CMK (cell line): ENCODE measurements at regions not wholly inside any gene's neighbourhood (a gene's known extent, or its start where the extent isn't known, plus 50 kb on each side); places are given as distances from the start of the nearest gene placed in this dataset.

ENCODE experiments used
- DNase-seq: peaks from one replicate; pipeline ENCODE4 v3.0.0-alpha.2; 2010; ENCODE audit warnings: low read depth

DNA sequence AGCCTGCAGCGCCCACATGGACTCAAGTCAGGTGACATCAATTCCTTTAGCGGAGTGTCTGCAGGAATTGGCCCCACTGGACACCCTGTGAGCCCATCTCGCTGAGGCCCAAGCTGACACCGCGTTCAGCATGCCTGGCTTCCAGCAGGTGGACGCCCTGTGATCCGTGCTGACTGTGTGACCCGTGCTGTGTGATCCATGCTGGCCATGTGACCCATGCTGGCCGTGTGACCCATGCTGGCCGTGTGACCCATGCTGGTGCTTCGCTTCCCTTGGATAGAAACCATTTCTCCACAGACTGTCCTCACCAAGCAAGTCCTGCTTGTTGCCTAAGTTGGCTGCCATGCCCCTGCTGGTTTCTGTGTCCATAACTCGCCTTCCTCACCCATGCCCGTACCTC, 392.1 kb downstream of the BRD1 start:
- DNase-seq, result no peak

DNA sequence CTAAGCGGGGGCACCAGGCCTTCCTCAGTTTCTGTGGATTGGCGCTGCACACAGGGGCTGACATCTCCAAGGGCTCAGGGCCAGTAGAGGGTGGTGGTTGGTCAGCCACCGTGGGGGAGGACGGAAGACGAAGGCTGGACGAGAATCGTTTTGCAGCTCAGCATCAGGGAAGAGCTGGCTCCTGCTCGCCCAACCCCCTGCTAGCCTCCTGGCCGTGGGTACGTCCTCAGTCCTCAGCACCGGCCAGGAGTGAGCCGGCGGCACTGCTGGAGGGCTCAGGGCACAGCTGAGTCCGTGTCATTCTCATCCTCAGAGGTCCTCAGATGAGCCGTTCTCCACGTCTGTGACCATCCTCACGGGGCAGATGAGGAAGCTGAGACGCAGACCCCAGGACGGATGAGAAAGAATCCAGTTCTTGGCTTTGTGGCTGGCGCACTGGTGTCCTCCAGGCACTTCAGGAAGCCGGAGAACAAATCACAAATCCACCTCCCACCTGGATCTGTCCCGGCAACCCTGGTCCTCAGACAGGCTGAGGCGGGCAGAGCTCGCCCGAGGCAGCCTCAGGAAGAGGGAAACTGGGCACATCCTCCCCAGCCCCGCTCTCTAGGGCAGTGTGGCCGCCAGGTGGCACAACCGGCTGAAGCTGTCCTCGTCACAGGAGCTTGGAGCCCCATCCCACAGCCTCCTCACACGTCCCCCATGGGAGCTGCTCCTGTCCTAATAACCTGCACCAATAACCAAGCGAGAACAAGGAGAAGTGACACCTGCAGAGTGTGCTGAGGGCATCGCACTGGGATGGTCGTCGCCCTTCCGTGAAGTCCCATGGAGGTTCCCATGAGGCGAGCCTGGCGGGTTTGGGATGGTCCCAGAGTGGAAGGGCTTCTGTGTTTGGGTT, 393.7 kb downstream of the BRD1 start:
- no peak for DNase-seq

DNA sequence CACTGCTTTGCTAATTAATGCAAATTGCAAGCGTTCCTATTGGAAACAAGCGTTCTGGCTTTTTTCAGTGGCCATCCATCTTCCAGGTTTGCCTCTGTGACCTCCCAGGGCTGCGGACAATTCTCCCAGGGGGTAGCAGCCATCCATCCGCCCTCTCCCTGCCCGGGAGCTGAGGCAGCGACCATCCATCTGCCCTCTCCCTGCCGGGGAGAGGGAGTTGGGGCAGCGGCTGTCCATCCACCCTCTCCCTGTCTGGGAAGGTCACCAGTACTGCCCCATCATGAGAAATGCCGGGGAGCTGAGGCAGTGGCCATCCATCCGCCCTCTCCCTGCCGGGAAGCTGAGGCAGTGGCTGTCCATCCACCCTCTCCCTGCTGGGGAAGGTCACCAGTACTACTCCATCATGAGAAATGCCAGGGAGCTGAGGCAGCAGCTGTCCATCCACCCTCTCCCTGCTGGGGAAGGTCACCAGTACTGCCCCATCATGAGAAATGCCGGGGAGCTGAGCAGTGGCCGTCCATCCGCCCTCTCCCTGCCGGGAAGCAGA, 394.7 kb downstream of the BRD1 start:
- no peak for DNase-seq

DNA sequence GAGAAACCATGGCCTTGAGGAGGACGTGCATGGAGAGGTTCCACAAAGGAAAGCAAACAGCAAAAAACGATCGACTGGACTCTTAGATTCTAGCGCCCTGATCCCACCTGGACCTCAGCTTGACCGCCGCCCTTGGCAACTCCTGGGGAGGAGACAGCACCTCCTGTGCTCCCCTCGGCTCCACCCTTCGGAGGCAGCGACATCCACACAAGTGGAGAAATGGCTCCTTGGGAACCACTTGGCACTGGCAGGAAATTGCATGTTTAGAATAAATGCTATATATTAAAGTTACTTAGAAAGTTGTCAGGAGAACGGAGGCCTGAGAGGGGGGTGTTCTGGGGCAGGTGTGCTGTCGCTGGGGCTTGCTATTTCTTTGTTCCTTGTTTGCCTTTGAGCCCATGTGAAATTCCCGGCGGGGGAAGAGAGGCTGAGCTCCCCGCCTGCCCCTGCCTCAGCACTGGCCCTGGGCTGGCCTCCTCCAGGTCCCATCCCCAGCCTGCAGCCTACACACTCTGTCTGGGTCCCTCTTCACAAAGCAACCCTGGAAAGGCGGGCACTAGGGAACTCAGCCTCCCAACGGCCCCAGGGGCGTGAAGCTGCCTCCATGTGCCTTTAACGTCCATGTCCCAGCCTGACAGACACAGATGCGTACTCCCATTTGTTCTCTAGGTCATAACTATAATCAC, 395.3 kb downstream of the BRD1 start:
- no peak for DNase-seq

DNA sequence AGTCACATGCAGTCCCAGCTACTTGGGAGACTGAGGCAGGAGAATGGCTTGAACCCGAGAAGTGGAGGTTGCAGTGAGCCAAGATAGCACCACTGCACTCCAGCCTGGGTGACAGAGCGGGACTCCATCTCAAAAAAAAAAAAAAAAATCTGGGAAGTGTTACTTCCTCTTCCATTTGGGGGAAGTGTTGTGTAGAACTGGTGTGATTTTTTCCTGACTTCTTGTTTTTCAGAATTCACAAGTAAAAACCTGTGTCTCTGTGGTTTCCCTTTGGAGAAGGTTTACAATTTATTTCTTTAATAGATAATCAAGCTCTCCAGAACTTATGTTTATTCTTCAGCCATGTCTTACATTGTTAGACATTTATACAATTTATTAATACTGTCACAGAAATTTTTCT, 396.1 kb downstream of the BRD1 start:
- DNase-seq, result no peak

DNA sequence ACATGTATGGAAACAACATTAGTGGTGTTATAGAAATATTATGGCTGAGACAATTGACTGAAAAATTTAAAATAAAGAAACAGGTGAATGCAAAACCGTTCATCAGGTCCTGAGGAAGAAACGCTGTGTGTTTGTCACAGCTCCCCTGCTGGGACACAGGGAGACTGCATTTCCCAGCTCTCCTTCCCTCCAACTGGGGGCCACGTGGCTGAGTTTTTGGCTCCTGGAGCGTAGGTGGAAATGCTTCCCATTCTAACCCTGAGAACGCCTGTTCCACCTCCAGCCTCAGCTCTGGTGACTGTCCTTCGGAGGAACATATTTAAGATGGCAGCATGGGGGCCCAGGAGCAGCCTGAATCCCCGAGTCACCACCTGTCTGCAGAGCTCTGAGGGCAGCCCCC, 398.6 kb downstream of the BRD1 start:
- no peak for DNase-seq

DNA sequence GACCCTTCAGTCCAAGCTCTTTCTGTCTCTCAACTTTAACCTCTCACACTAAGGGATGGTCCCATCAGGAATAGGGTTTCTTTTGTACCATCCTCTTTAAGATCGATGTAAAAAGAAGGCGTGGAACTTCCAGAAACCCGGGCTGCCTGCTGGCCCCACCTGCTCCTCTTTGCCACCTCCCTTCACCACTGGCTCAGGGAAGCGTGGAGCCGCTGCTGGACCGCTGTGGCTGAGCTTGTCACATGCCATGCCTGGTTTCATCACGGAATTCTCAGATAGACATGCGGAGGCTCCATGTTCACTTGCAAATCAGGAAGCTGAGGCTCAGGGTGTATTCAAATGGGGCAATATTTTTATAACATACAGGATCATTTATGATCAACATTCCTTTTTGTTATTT, 399.7 kb downstream of the BRD1 start:
- no peak for DNase-seq

DNA sequence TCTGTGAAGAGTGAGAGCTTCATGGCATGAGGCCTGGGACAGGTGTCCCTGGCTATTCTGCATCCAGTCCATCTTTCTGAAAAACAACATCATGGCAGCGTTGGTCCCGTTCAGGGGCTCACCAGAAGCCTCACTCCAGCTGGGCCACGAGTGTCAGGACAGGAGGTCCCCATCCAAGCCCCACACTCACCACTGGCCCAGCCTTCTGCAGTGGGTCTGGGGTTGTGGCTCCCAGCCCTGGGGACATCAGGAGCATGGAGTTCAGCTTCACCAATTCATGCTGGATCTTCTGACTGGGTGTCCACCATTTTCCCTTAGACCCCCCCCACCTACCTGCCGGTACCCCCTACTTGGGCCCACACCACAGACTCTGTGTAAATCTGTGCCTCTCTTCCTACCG, 400.3 kb downstream of the BRD1 start:
- DNase-seq, result no peak

DNA sequence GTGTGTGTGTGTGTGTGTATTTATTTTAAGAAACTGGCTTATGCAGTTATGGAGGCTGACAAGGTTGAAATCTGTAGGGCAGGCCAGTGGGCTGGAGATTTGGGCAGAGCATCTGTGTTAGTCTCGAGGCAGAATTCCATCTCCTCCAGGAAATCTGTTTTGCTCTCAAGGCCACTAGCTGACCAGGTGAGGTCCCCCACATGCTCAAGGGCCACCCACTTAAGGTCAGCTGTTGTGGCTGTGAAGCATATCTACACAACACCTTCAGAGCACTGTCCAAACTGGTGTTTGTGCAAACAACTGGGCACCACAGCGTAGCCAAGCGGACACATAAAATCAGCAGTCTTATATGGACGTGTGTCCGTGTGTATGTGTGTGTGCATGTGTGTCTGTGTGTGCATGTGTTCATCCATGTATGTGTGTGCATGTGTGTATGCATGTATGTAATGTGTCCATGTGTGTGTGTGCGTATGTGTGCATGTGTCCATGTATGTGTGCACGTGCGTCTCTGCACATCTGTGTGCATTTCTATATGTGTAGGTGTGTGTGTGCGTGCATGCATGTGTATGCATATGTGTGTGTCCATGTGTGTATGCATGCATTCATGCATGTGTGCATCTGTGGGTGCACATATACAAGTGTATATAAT, 400.9 kb downstream of the BRD1 start:
- no peak for DNase-seq

DNA sequence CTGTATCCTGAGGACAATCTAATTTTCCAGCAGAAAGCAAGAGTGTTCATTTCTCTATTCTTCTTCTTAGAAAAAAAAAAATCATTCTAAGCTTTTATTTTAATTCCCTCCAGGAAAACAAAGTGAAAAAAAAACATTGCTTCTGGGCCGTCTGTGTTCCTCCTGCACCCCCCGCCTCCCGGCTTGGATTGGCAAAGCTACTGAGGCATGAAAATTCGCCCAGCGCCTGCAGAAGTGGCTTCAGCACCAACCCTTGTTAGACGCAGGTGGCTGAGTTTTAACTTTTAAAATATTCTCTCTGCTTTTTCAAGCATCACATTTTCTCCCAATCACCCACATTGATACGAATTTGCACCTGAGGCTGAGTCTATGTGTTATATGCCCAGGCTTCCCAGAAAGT, 401.6 kb downstream of the BRD1 start:
- DNase-seq, result no peak

DNA sequence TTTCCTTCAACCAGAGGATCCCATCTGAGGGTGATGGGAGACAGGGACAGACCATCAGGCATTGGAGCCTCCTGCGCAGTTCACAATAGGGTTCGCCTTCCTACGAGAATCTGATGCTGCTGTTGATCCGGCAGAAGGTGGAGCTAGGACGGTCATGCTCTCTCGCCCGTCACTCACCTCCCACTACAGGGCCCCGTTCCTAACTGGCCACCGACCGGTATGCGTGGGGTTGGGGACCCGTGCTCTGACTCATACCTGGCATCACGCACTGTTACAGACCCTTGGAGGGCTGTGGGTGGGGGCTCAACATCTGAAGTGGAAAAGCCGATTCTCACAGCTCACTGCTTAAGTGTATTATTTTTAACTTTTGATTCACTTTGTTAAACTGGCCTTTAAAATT, 402.3 kb downstream of the BRD1 start:
- DNase-seq, result no peak

DNA sequence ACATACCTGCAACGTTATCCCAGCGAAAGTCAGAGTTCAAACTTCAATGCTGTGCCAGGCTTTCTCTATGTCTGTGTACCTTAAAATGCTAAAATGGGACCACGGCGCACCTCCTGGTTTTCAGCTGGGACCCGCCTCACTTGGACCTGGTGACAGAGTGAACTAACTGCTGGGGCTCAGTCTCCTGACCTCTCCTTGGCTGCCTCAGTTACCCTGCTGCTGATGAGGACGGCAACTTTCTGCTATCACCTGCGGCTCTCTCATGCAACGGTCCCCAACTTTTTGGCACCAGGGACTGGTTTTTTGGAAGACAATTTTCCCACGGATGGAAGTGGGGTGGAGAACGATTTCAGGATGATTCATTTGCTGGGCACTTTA, 402.8 kb downstream of the BRD1 start:
- no peak for DNase-seq

DNA sequence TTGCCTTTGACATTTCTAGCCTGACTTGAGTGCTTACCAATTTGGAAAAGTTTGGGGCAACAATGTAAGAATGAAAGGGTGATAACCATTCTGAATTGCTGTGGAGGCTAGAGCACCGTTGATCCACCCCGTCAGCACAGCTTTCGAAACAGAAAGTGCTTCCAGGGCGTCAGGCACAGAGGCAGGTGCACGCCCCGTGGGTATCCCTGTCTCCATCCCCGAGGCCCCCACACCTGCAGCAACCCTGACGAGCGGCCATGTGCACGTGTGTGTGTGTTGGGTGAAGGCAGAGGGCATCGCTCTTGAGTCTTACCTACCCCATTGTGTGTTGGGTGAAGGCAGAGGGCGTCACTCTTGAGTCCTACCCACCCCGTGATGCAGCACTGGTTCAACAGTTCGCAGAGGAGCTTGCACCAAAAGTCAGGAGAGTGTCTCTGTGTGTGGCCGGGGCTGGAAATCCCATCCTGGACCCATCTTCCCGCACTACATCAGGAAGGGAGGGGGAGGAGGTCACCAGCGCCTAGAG, 404.5 kb downstream of the BRD1 start:
- DNase-seq, result no peak

DNA sequence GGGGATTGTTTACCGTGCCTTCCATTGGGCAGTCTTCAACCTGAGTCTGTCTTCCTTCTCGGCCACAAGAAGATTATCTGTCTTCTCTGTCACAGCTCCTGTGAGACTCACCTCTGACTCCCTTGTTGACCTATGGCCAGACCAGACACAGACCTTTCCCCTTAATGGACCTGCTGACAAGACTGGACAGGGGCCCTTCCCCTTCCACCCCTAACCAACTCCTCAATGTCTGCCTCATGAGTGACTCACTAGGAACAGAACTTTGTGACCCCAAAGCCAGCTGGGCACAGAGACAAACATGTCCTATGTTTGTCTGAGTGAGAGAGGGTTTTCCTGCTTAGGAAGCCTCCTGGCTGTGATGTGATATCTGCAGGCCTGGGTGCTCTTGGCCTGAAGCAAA, 405.0 kb downstream of the BRD1 start:
- DNase-seq, result no peak

DNA sequence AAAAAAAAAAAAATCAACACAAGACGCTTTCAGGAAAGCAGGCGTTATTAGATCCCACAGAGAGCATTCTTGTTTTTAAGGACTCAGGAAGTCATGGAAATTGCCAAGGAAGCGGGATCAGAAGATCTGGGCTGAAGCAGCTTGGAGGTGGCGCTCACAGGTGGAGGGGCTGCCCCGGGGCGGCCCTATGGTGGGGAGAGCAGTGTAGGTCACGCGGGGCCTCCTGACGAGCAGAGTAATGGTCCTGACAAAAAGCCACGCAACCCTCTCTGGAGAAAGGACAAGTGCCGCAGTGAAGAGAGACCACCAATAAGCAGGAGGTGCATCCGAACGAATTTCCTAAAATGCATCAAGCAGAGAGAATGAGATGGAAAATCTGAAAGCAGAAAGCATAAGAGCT, 407.0 kb downstream of the BRD1 start:
- no peak for DNase-seq

DNA sequence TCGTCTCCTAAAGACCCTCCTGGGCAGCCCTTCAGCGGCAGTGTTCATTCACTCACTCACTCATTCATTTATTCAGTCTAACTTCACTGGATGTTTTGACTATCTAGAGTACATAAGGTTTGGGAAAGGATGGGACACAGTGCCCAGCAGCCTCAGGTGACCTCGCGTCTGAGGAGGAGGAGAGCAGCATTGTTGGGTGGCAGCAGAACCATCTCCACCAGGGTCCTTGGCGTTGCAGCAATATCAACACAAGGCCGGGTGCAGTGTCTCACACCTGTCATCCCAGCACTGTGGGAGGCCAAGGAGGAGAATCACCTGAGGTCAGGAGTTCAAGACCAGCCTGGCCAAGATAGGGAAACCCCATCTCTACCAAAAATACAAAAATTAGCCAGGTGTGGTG, 408.0 kb downstream of the BRD1 start:
- DNase-seq, result no peak

DNA sequence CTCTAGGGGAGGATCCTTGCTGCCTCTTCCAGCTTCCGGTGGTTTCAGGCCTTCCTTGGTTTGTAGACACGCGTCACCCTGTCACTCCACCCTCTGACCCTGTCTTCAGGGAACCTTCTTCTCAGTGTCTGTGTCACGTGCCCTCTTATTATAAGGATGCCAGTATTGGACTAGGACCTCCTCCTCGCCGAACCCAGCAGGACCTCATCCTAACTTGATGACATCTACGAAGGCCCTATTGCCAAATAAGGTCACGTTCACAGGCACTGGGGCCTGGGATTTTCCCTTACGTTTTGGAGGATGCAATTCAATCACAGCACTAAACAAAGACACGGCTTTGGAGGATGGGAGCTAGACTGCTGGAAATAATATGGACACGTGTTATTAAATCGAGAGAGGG, 408.7 kb downstream of the BRD1 start:
- no peak for DNase-seq

DNA sequence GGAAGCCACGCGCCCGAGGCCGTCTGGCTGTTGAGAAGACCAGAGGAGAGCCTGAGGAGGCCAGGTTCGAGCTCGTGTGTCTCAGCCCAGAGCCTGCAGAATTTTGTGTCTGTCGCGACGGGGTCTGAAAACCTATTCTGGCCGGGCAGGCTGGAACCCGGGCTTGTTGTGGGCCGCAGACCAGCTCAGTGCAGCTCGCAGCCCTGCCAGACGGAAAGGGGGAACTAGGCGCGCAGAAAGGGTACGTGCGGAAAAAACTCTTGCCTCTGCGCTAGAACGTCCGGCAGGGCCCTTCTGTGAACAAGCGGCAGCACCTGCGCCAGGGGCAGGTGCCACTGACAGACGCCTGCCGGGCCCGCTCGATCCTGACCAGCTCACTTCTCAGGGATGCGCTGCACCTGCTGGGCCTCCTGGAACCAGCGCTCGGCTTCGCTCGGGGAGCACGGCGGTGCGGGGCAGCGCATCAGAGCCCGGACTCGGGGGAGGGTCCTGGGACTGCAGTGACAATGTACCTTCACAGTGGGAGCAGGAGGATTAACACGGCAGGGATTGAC, 409.3 kb downstream of the BRD1 start:
- no peak for DNase-seq

DNA sequence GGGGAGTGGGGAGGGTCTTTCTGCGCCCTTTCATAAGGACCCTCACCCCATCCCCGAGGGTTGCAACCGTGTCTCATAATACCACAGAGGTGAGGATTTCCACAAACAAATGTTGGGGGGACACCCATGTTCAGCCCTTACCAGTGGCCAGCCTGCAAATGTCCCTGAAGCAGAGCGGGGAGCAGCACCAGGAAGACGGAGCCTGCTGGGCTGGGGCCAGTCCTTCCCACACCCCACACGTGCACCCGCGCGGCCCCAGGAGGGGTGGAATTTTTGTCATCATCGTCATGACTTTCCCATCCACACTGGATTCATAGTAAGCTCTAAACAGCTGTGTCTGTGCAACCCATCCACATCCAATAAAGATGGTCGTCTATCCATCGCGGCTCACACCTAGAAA, 409.8 kb downstream of the BRD1 start:
- DNase-seq, result no peak

DNA sequence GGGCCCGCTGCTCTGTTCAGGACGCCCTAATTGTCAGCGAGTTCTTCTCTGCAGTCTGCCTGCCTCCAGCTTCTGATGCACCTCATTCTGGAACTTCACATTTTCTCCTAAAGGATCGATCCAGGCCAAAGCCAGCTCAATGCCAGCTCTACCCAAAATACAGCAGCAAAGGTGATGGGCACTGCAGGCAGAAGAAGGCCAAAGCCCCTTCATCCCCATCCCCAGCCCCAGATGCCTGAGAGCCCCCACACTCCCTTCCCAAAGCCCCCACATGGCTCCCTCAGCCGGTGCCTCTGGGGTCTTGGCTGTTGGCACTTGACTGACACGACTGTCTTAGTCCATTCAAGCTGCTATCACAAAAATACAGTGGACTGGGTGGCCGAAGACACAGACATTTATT, 410.3 kb downstream of the BRD1 start:
- DNase-seq, result no peak

DNA sequence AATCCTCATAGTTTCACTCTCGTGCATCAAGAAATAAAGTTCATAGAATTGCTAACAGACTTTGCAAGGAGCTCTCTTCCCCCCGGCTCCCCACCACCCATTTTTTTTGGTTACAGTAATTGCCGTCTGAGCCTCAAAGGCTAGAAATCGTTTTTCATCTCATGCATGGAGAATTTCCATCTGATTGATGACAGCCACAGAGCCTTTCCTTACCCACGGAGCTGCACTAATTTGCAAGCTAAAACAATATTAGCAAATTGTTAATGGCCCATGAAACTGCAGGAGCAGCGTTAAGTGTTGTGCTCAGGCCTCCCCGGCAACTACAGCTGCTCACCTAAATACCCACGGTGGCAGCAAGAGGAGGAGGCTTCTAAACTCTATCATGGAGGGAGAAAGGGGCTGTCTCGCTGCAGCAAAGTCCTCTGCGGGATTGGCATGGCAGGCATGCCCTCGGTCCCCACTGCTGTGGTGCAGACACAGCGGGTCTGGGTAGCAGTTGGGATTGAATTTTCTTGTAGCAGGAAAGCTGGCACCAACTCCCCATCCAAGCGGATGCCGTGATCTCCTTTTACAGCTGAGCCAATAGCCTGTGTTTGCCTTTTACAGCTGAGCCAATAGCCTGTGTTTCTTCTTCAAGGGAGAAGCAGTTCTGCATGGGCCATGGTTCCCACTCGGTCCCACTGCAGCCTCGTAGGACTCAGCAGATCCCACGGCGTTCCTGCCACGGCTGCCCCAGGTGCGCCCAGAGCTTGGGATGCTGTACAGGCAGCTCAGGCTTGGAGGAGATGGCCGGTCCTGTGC, 412.3 kb downstream of the BRD1 start:
- no peak for DNase-seq

DNA sequence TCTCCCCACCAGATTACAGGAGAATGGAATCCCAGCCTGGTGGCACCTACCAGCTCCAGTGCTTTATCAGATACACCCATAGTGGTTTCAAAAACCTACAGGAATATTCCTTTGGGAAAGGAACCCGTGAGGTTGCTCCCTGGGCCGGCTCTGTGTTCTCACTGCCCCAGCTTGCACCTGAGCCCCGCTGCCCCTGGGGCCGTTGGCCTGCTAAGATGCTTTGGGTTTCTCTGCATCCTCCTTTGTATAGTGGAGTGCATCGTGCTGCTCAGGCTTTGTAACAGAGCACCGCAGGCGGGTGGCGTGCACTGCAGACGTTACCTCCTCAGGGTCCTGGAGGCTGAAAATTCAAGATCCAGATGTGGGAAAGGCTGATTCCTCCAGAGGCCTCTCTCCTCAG, 414.1 kb downstream of the BRD1 start:
- DNase-seq, result no peak
